Fibroblast of mammary gland (primary cell): ENCODE measurements at regions not wholly inside any gene's neighbourhood (a gene's known extent, or its start where the extent isn't known, plus 50 kb on each side); places are given as distances from the start of the nearest gene placed in this dataset.

ENCODE experiments used
- DNase-seq: peaks from one replicate; pipeline ENCODE4 v3.0.0-alpha.2; 2010; ENCODE audit warnings: low read depth
- H3K4me3 ChIP-seq: 2 replicates; pipeline ENCODE4 v1.5.1; 2011; ENCODE audit warnings: low read depth, mild to moderate bottlenecking, low read length, moderate library complexity; ENCODE audit not compliant: control insufficient read depth
- TF ChIP-seq, protein P1 (sequence below): conservative IDR thresholded peaks from 2 replicates; pipeline ENCODE4 v1.5.1; 2011; ENCODE audit warnings: low read depth, low read length, inconsistent platforms; ENCODE audit not compliant: control insufficient read depth, insufficient read depth

DNA sequence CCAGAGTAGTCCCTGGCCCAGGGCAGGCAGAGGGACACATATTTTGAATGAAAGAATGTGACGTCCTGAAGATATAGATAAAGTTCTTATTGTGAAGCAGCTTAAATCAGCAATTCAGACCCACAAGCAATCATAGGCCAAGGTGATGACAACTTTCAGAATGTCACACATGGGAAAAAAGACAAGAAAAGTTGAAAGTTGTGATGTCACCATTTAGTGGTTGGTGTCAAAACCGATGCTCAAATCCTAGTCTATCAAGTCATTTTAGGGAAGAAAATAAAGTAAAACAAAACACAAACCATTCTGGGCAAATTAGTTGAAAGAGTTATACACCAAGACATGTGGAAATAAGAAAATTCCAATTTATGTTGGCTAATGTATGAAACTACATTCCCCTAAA, 710.8 kb downstream of the DOK5 start:
- DNase-seq, result no peak
- no peak overlapping the region for H3K4me3 ChIP-seq
- TF ChIP-seq, protein P1, sequence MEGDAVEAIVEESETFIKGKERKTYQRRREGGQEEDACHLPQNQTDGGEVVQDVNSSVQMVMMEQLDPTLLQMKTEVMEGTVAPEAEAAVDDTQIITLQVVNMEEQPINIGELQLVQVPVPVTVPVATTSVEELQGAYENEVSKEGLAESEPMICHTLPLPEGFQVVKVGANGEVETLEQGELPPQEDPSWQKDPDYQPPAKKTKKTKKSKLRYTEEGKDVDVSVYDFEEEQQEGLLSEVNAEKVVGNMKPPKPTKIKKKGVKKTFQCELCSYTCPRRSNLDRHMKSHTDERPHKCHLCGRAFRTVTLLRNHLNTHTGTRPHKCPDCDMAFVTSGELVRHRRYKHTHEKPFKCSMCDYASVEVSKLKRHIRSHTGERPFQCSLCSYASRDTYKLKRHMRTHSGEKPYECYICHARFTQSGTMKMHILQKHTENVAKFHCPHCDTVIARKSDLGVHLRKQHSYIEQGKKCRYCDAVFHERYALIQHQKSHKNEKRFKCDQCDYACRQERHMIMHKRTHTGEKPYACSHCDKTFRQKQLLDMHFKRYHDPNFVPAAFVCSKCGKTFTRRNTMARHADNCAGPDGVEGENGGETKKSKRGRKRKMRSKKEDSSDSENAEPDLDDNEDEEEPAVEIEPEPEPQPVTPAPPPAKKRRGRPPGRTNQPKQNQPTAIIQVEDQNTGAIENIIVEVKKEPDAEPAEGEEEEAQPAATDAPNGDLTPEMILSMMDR, result no peak

- no peak for DNase-seq
- TF ChIP-seq, protein P1, result no peak
- H3K4me3 ChIP-seq, result no peak overlapping the region
These were observed 699.7 kb downstream of the DOK5 start for GRCh38 chr20:55175081-55175480.

GRCh38 chr20:55174635-55175034, 699.2 kb downstream of the DOK5 start:
- H3K4me3 ChIP-seq, result no peak overlapping the region
- TF ChIP-seq, protein P1, result no peak
- DNase-seq, result no peak

DNA sequence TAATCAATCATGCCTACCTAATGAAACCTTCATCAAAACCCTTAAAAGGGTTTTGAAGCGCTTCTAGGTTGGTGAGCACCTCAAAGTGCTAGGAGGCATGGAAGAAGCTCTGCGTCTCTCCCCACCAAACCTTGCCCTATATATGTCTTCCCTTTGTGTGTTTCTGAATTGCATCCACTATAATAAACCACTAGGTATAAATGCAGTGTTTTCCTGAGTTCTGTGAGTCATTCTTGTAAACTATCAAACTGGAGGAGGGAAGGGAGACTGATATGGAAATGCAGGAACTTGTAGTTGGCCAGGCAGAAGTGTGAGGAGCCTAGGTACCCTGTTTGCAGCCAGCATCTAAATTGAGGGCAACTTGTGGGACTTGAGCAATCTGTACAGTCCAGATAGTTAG, 698.8 kb downstream of the DOK5 start:
- H3K4me3 ChIP-seq, result no peak overlapping the region
- TF ChIP-seq, protein P1, result no peak
- DNase-seq, result no peak

DNA sequence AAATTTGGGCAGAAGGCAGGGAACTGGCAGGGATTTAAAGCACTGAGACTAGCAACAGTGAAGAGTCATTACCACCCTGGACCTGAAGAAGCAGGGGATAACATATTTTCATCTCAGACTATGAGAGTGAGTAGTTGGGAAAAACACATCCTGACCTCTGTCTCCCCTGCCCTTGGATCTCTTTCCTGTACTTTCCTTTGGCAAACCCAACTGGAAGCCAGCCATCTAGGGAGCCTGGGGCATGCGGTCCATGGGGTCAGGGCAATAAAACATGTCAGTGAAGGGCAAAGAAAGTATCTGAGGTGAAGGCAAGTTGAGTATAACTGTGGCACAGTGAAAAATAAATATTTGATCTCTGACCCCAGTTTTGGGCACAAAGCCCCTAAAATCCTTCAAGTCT, 698.2 kb downstream of the DOK5 start:
- TF ChIP-seq, protein P1, result no peak
- peak; percentile 11 for DNase-seq
- H3K4me3 ChIP-seq, result no peak overlapping the region

GRCh38 chr20:55172310-55173002, 697.1 kb downstream of the DOK5 start:
- no peak overlapping the region for H3K4me3 ChIP-seq
- TF ChIP-seq, protein P1, result no peak
- peak; percentile 39 for DNase-seq

GRCh38 chr20:55166063-55166462, 690.7 kb downstream of the DOK5 start:
- TF ChIP-seq, protein P1, result no peak
- H3K4me3 ChIP-seq, result no peak overlapping the region
- no peak for DNase-seq
